ENCODE measurements at regions not wholly inside any gene's neighbourhood (a gene's known extent, or its start where the extent isn't known, plus 50 kb on each side); places are given as distances from the start of the nearest gene placed in this dataset.
A peak's percentile ranks its signal among the peaks of the same experiment; 100 is the strongest.

GRCh38 chr10:125567529-125567928 lies 115.4 kb downstream of the TEX36 start:
- H3K27me3 ChIP-seq (ENCODE audit: control insufficient read depth, insufficient read depth, low read length), result peaks cover 2% of the 10 kb centered on the region
- DNase-seq (ENCODE audit: low read depth), result no peak
- H3K36me3 ChIP-seq (ENCODE audit: control insufficient read depth, insufficient read depth, low read length), result no peaks in the 10 kb centered on the region
- H3K4me3 ChIP-seq (ENCODE audit: low read depth, low read length), result no peak overlapping the region
- TF ChIP-seq CTCF (IDR thresholded peaks at IDR 0.05; ENCODE audit: insufficient read depth, low read length, poor library complexity, severe bottlenecking), result no peak

DNA sequence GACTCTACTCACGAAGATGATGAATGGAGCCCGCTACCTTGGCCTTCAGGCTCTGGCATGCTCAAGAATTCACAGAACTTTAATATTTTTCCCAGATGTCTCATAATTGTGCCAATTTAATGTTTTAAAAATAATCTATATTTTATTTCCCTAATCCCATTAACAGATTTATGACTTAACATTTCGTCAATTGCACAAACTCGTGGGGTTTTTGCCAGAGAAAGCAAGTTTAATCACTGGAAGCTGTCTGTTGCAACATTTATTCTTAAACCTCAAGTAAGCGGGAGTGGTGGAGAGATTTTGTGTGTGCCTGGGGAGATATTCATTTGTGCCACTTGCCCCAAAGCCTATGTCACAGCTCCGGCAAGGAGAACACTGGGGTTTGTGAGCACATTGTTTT lies 117.9 kb downstream of the TEX36 start:
- TF ChIP-seq CTCF (IDR thresholded peaks at IDR 0.05; ENCODE audit: insufficient read depth, low read length, poor library complexity, severe bottlenecking), result no peak
- no peak for DNase-seq (ENCODE audit: low read depth)
- no peak overlapping the region for H3K4me3 ChIP-seq (ENCODE audit: low read depth, low read length)
- no peaks in the 10 kb centered on the region for H3K36me3 ChIP-seq (ENCODE audit: control insufficient read depth, insufficient read depth, low read length)
- peaks cover 2% of the 10 kb centered on the region for H3K27me3 ChIP-seq (ENCODE audit: control insufficient read depth, insufficient read depth, low read length)

- peaks cover 2% of the 10 kb centered on the region for H3K27me3 ChIP-seq (ENCODE audit: control insufficient read depth, insufficient read depth, low read length)
- H3K4me3 ChIP-seq (ENCODE audit: low read depth, low read length), result no peak overlapping the region
- no peaks in the 10 kb centered on the region for H3K36me3 ChIP-seq (ENCODE audit: control insufficient read depth, insufficient read depth, low read length)
- no peak for TF ChIP-seq CTCF (IDR thresholded peaks at IDR 0.05; ENCODE audit: insufficient read depth, low read length, poor library complexity, severe bottlenecking)
- DNase-seq (ENCODE audit: low read depth), result no peak
Observed at GRCh38 chr10:125564570-125564969, 118.4 kb downstream of the TEX36 start.

- Histone ChIP-seq H3K36me3 (ENCODE audit: control insufficient read depth, insufficient read depth, low read length) (no peaks in the 10 kb centered on the region), H3K4me3 (ENCODE audit: low read depth, low read length) (no peak overlapping the region), H3K27me3 (ENCODE audit: control insufficient read depth, insufficient read depth, low read length) (peaks cover 2% of the 10 kb centered on the region)
- TF ChIP-seq CTCF (IDR thresholded peaks at IDR 0.05; ENCODE audit: insufficient read depth, low read length, poor library complexity, severe bottlenecking), result peak; percentile 7
- DNase-seq (ENCODE audit: low read depth), result no peak
Observed at GRCh38 chr10:125562737-125563136, 120.2 kb downstream of the TEX36 start.

DNA sequence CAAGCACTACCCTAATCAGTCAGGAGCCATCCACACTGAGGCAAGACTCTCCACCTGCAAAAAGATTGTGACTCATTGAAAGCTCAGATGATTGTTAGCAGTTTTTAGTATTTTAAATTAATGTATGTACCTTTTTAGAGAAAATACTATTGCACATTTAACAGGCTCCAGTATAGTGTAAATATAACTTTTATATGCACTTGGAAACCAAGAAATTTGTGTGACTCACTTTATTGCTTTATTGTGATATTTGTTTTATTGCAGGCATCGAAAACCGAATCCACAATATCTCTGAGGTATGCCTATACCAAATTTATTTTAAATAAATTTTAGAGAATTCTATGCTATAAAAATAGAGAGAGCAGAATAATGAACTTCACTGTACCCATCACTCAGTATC lies 122.0 kb downstream of the TEX36 start:
- Histone ChIP-seq H3K4me3 (ENCODE audit: low read depth, low read length) (no peak overlapping the region), H3K36me3 (ENCODE audit: control insufficient read depth, insufficient read depth, low read length) (no peaks in the 10 kb centered on the region), H3K27me3 (ENCODE audit: control insufficient read depth, insufficient read depth, low read length) (peaks cover 5% of the 10 kb centered on the region)
- TF ChIP-seq CTCF (IDR thresholded peaks at IDR 0.05; ENCODE audit: insufficient read depth, low read length, poor library complexity, severe bottlenecking), result no peak
- DNase-seq (ENCODE audit: low read depth), result no peak

DNA sequence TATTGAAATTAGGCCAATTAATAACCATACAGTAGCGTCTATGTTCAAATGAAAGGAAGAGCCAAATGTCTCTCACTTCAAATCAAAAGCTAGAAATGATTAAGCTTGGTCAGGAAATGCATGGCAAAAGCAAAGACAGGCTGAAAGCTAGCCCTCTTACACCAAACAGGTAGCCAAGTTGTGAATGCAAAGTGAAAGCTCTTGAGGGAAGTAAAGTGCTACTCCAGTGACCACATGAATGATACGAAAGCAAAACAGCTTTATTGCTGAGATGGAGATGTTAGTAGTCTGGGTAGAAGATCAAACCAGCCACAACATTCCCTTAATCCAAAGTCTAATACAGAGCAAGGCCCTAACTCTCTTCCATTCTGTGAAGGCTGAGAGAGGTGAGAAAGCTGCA lies 123.8 kb downstream of the TEX36 start:
- DNase-seq (ENCODE audit: low read depth), result no peak
- H3K4me3 ChIP-seq (ENCODE audit: low read depth, low read length), result no peak overlapping the region
- TF ChIP-seq CTCF (IDR thresholded peaks at IDR 0.05; ENCODE audit: insufficient read depth, low read length, poor library complexity, severe bottlenecking), result no peak
- no peaks in the 10 kb centered on the region for H3K36me3 ChIP-seq (ENCODE audit: control insufficient read depth, insufficient read depth, low read length)
- H3K27me3 ChIP-seq (ENCODE audit: control insufficient read depth, insufficient read depth, low read length), result peaks cover 3% of the 10 kb centered on the region

All from kidney epithelial cell (primary cell).